Upper lobe of left lung (tissue), 6 donors: ENCODE measurements at regions not wholly inside any gene's neighbourhood (a gene's known extent, or its start where the extent isn't known, plus 50 kb on each side); places are given as distances from the start of the nearest gene placed in this dataset.

Experiments used
- ATAC-seq, 2 donors: fragments of 200-7000 bp; cut with Tn5 transposase; one replicate each; pipeline ENCODE4 v1.9.1; 2022; ENCODE audit warnings: mild to moderate bottlenecking in 2 of 2, moderate library complexity in 2 of 2; ENCODE audit not compliant: low FRiP score in 2 of 2
- DNase-seq, 2 donors: peaks; one replicate each; pipeline ENCODE4 v3.0.0-alpha.2; 2019 to 2020
- H3K27ac ChIP-seq, 4 donors: fragments of 200-600 bp; sonication (generic); one replicate each; pipeline ENCODE4 v1.5.1; 2016 to 2019
- H3K27me3 ChIP-seq, 4 donors: fragments of 200-600 bp; sonication (generic); one replicate each; pipeline ENCODE4 v1.5.1; 2017 to 2019
- H3K36me3 ChIP-seq, 4 donors: fragments of 200-600 bp; sonication (generic); one replicate each; pipeline ENCODE4 v1.5.1; 2016 to 2019
- H3K4me1 ChIP-seq, 4 donors: fragments of 200-600 bp; sonication (generic); one replicate each; pipeline ENCODE4 v1.5.1; 2018 to 2019
- H3K4me3 ChIP-seq, 4 donors: fragments of 200-600 bp; sonication (generic); one replicate each; pipeline ENCODE4 v1.5.1; 2017 to 2019; ENCODE audit warnings: mild to moderate bottlenecking in 2 of 4, moderate library complexity in 1 of 4
- H3K9me3 ChIP-seq, 4 donors: fragments of 200-600 bp; sonication (generic); one replicate each; pipeline ENCODE4 v1.5.1; 2018 to 2019
- CTCF ChIP-seq, 6 experiments: fragments of 450-650 bp in 4 of 6; fragments of 200-600 bp in 2 of 6; sonication (generic) in 2 of 6; IDR thresholded peaks; one replicate each; pipeline ENCODE4 v1.5.1; 2016 to 2019; ENCODE audit warnings: antibody characterized with exemption in 6 of 6
- EP300 ChIP-seq, 4 donors: sonication (generic); formaldehyde crosslinking; IDR thresholded peaks; one replicate each; pipeline ENCODE4 v1.5.1; 2017; ENCODE audit warnings: antibody characterized with exemption in 4 of 4, control low read depth in 2 of 4
- POLR2A ChIP-seq, 4 donors: fragments of 450-650 bp; IDR thresholded peaks; one replicate each; pipeline ENCODE4 v1.5.1; 2016 to 2017; ENCODE audit warnings: antibody characterized with exemption in 4 of 4, mild to moderate bottlenecking in 2 of 4
- POLR2AphosphoS5 ChIP-seq, 2 donors: sonication (generic); formaldehyde crosslinking; IDR thresholded peaks; one replicate each; pipeline ENCODE4 v1.5.1; 2017; ENCODE audit warnings: antibody characterized with exemption in 2 of 2
- WGBS, 2 donors: methylation state at CpG; one replicate each; pipeline ENCODE4 v1.1.5; 2017 to 2018; 5-methylcytosine and 5-hydroxymethylcytosine counted together
- donor health status: DM: no; HTN: no; CAD: no; lungs with moderate emphysema.
- donor health status: DM: no; HTN: yes; CAD: no; lungs with severe emphysema.

GRCh38 chr1:208643005-208643597 is 398.9 kb upstream of the PLXNA2 start:
- ATAC-seq: no peak
- DNase-seq: no peak
- Histone ChIP-seq H3K27me3 (no peaks in the 10 kb centered on the region), H3K36me3 (no peaks in the 10 kb centered on the region), H3K4me3 (no peak overlapping the region), H3K9me3 (no peaks in the 10 kb centered on the region), H3K4me1 (no peaks in the 10 kb centered on the region), H3K27ac (no peak overlapping the region)
- TF ChIP-seq EP300 (IDR thresholded peaks at IDR 0.05) (no peak), POLR2AphosphoS5 (IDR thresholded peaks at IDR 0.05) (no peak), CTCF (IDR thresholded peaks at IDR 0.05) (no peak), POLR2A (IDR thresholded peaks at IDR 0.05) (no peak)
- WGBS, 2 donors: 70 to 82% methylated on average over 7 of the region's 7 CpGs

- H3K4me1 ChIP-seq: no peaks in the 10 kb centered on the region
- H3K36me3 ChIP-seq: no peaks in the 10 kb centered on the region
- WGBS, 2 donors: 33 to 56% methylated on average over 2 of the region's 2 CpGs
- H3K9me3 ChIP-seq: no peaks in the 10 kb centered on the region
- no peak overlapping the region for H3K27ac ChIP-seq
- H3K27me3 ChIP-seq: no peaks in the 10 kb centered on the region
- ATAC-seq (no peak), DNase-seq (no peak)
- TF ChIP-seq POLR2A (IDR thresholded peaks at IDR 0.05) (no peak), CTCF (IDR thresholded peaks at IDR 0.05) (no peak), EP300 (IDR thresholded peaks at IDR 0.05) (no peak), POLR2AphosphoS5 (IDR thresholded peaks at IDR 0.05) (no peak)
- H3K4me3 ChIP-seq: no peak overlapping the region
These were observed 400.4 kb upstream of the PLXNA2 start for GRCh38 chr1:208644401-208645160.

GRCh38 chr1:208646431-208646830 is 402.2 kb upstream of the PLXNA2 start:
- no peaks in the 10 kb centered on the region for H3K27me3 ChIP-seq
- no peaks in the 10 kb centered on the region for H3K4me1 ChIP-seq
- no peak overlapping the region for H3K27ac ChIP-seq
- H3K4me3 ChIP-seq: no peak overlapping the region
- DNase-seq: no peak
- no peaks in the 10 kb centered on the region for H3K36me3 ChIP-seq
- no peak for ATAC-seq
- 91 to 94% methylated on average over 2 of the region's 2 CpGs for WGBS, 2 donors
- no peak for TF ChIP-seq POLR2AphosphoS5 (IDR thresholded peaks at IDR 0.05)
- TF ChIP-seq CTCF (IDR thresholded peaks at IDR 0.05): no peak
- TF ChIP-seq EP300 (IDR thresholded peaks at IDR 0.05): no peak
- TF ChIP-seq POLR2A (IDR thresholded peaks at IDR 0.05): no peak
- no peaks in the 10 kb centered on the region for H3K9me3 ChIP-seq

GRCh38 chr1:208648146-208648545 is 404.0 kb upstream of the PLXNA2 start:
- H3K27ac ChIP-seq: no peak overlapping the region
- H3K4me1 ChIP-seq: no peaks in the 10 kb centered on the region
- TF ChIP-seq POLR2A (IDR thresholded peaks at IDR 0.05) (no peak), EP300 (IDR thresholded peaks at IDR 0.05) (no peak)
- DNase-seq: no peak
- 63 to 76% methylated on average over 3 of the region's 3 CpGs for WGBS, 2 donors
- no peaks in the 10 kb centered on the region for H3K36me3 ChIP-seq
- H3K4me3 ChIP-seq: no peak overlapping the region
- no peaks in the 10 kb centered on the region for H3K9me3 ChIP-seq
- no peak for ATAC-seq
- no peaks in the 10 kb centered on the region for H3K27me3 ChIP-seq

- no peaks in the 10 kb centered on the region for H3K36me3 ChIP-seq
- no peaks in the 10 kb centered on the region for H3K9me3 ChIP-seq
- no peak overlapping the region for H3K27ac ChIP-seq
- DNase-seq: peak in 1 of 2 donors; percentile 40
- no peaks in the 10 kb centered on the region for H3K27me3 ChIP-seq
- H3K4me1 ChIP-seq: no peaks in the 10 kb centered on the region
- WGBS, 2 donors: 15 to 18% methylated on average over 8 of the region's 8 CpGs
- TF ChIP-seq CTCF (IDR thresholded peaks at IDR 0.05) (peak; percentile 55 to 79 (median 77)), EP300 (IDR thresholded peaks at IDR 0.05) (no peak)
- H3K4me3 ChIP-seq: no peak overlapping the region
- peak; percentile 88 for ATAC-seq
These were observed 408.3 kb upstream of the PLXNA2 start for GRCh38 chr1:208652296-208653160.
